ENCODE measurements at regions not wholly inside any gene's neighbourhood (a gene's known extent, or its start where the extent isn't known, plus 50 kb on each side); places are given as distances from the start of the nearest gene placed in this dataset.

DNA sequence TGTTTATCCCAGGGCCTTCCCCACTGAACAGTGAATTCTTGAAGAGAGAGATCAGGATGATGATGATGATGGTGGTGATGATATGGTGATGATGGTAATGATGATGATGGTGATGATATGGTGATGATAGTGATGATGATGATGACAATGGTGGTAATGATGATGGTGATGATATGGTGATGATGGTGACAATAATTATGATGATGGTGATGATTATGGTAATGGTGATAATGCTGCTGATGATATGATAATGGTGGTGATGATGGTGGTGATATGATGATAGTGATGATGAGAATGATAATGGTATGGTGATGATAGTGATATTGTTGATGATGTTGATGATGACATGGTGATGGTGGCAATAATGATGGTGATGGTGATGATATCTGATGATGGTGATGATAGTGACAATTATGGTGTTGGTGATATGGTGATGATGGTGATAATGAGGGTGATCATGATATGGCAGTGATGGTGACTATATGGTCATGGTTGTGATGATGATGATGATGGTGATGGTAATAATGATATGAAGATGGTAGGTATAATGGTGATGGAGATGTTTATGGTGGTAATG lies 99.9 kb downstream of the HAPSTR1 start:
- H3K4me1 ChIP-seq (ENCODE audit: control insufficient read depth, extremely low read depth, insufficient read depth, low read length): no peaks in the 10 kb centered on the region
- H3K9me1 ChIP-seq (replicated peaks; ENCODE audit: control insufficient read depth, extremely low read depth, insufficient read depth, low read length): no peaks in the 10 kb centered on the region
- dilution Hi-C loops (cut with MboI; ENCODE audit: extremely low pct_ligation_motif_present, low sequenced_read_pairs): no loop called here
- DNase-seq (ENCODE audit: low read depth, low spot score) (no peak), FAIRE-seq (no peak)
- TF ChIP-seq, protein P1, sequence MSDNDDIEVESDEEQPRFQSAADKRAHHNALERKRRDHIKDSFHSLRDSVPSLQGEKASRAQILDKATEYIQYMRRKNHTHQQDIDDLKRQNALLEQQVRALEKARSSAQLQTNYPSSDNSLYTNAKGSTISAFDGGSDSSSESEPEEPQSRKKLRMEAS (IDR thresholded peaks at IDR 0.05; ENCODE audit: insufficient read depth, insufficient read length): no peak
- TF ChIP-seq JUN (IDR thresholded peaks at IDR 0.05; ENCODE audit: borderline replicate concordance, insufficient read depth, insufficient read length, low read depth) (no peak), FOS (IDR thresholded peaks at IDR 0.05; ENCODE audit: borderline replicate concordance, insufficient read depth, low read length) (no peak), POLR2A (IDR thresholded peaks at IDR 0.05; ENCODE audit: low read depth, low read length) (no peak), EZH2 (IDR thresholded peaks at IDR 0.05; ENCODE audit: borderline replicate concordance, low read depth, low read length, severe bottlenecking) (no peak), POLR2AphosphoS5 (IDR thresholded peaks at IDR 0.05; ENCODE audit: insufficient read depth, low read depth, low read length) (no peak), GATA2 (IDR thresholded peaks at IDR 0.05; ENCODE audit: insufficient read depth, insufficient read length, low read depth, low read length) (no peak), MYC (IDR thresholded peaks at IDR 0.05; ENCODE audit: low read depth, low read length) (no peak)
- TF ChIP-seq, protein P2, sequence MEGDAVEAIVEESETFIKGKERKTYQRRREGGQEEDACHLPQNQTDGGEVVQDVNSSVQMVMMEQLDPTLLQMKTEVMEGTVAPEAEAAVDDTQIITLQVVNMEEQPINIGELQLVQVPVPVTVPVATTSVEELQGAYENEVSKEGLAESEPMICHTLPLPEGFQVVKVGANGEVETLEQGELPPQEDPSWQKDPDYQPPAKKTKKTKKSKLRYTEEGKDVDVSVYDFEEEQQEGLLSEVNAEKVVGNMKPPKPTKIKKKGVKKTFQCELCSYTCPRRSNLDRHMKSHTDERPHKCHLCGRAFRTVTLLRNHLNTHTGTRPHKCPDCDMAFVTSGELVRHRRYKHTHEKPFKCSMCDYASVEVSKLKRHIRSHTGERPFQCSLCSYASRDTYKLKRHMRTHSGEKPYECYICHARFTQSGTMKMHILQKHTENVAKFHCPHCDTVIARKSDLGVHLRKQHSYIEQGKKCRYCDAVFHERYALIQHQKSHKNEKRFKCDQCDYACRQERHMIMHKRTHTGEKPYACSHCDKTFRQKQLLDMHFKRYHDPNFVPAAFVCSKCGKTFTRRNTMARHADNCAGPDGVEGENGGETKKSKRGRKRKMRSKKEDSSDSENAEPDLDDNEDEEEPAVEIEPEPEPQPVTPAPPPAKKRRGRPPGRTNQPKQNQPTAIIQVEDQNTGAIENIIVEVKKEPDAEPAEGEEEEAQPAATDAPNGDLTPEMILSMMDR (IDR thresholded peaks at IDR 0.05; ENCODE audit: extremely low read depth in 1 of 2, insufficient read depth in 1 of 2, low read depth in 1 of 2, low read length in 2 of 2): no peak
- H3K79me2 ChIP-seq (ENCODE audit: control insufficient read depth, insufficient read depth, low read length): no peaks in the 10 kb centered on the region
- no peak overlapping the region for H3K9ac ChIP-seq (replicated peaks; ENCODE audit: extremely low read depth, insufficient read depth, low read length)
- POLR2A ChIA-PET: no interaction called here
- H3K9me3 ChIP-seq (replicated peaks; ENCODE audit: control insufficient read depth, insufficient read depth, low read length): no peaks in the 10 kb centered on the region
- H3K36me3 ChIP-seq (ENCODE audit: control insufficient read depth in 2 of 2, extremely low read depth in 1 of 2, insufficient read depth in 2 of 2, low read length in 2 of 2): no peaks in the 10 kb centered on the region
- H4K20me1 ChIP-seq (replicated peaks; ENCODE audit: control insufficient read depth, extremely low read depth, insufficient read depth, low read length): no peaks in the 10 kb centered on the region
- H2AFZ ChIP-seq (ENCODE audit: low read depth, low read length): no peak overlapping the region
- intact Hi-C loops (cut with micrococcal nuclease): no loop called here
- H3K4me2 ChIP-seq (ENCODE audit: insufficient read depth, low read length): no peak overlapping the region
- H3K27me3 ChIP-seq (ENCODE audit: control insufficient read depth in 2 of 2, insufficient read depth in 2 of 2, low read length in 2 of 2): no peaks in the 10 kb centered on the region
- CTCF ChIA-PET: no interaction called here
- no TSS peak for BruUV-seq (replicated peaks)
- no peak overlapping the region for H3K4me3 ChIP-seq (replicated peaks in 1 of 3; ENCODE audit: insufficient read depth in 1 of 3, low read depth in 1 of 3, low read length in 3 of 3)
- no peak overlapping the region for H3K27ac ChIP-seq (ENCODE audit: insufficient read depth, low read depth, low read length)
